GM06990 (cell line): ENCODE measurements at regions not wholly inside any gene's neighbourhood (a gene's known extent, or its start where the extent isn't known, plus 50 kb on each side); places are given as distances from the start of the nearest gene placed in this dataset.
A peak's percentile ranks its signal among the peaks of the same experiment; 100 is the strongest.

Experiments
- DNase-seq: peaks from one replicate; pipeline ENCODE4 v3.0.0-alpha.2; 2011; ENCODE audit not compliant: insufficient read length; ENCODE audit errors: extremely low read depth
- H3K27me3 ChIP-seq: replicated peaks from 2 replicates; pipeline ENCODE4 v1.6.0; 2011; ENCODE audit warnings: low read length; ENCODE audit not compliant: control insufficient read depth, insufficient read depth
- H3K36me3 ChIP-seq: 2 replicates; pipeline ENCODE4 v1.5.1; 2011; ENCODE audit warnings: low read length; ENCODE audit not compliant: control insufficient read depth, insufficient read depth
- H3K4me3 ChIP-seq: replicated peaks from 2 replicates; pipeline ENCODE4 v1.5.1; 2011; ENCODE audit warnings: low read depth, mild to moderate bottlenecking, control low read depth, low read length
- CTCF ChIP-seq: IDR thresholded peaks from 2 replicates; pipeline ENCODE4 v1.5.1; 2011; ENCODE audit warnings: low read length, control low read depth, mild to moderate bottlenecking, inconsistent platforms; ENCODE audit not compliant: insufficient read depth, poor library complexity, severe bottlenecking

- Histone ChIP-seq H3K36me3 (no peaks in the 10 kb centered on the region), H3K27me3 (no peaks in the 10 kb centered on the region), H3K4me3 (no peak overlapping the region)
- no peak for DNase-seq
- TF ChIP-seq CTCF: peak; percentile 17
Observed at GRCh38 chr9:99511723-99512122, 289.6 kb downstream of the SEC61B start.

GRCh38 chr9:99513441-99514112 lies 291.5 kb downstream of the SEC61B start:
- TF ChIP-seq CTCF: no peak
- peak; percentile 64 for DNase-seq
- Histone ChIP-seq H3K36me3 (no peaks in the 10 kb centered on the region), H3K4me3 (no peak overlapping the region), H3K27me3 (no peaks in the 10 kb centered on the region)

- TF ChIP-seq CTCF: peak; percentile 4
- H3K36me3 ChIP-seq: no peaks in the 10 kb centered on the region
- peak; percentile 39 for DNase-seq
- H3K27me3 ChIP-seq: no peaks in the 10 kb centered on the region
- H3K4me3 ChIP-seq: no peak overlapping the region
Observed at GRCh38 chr9:99515093-99515492, 293.0 kb downstream of the SEC61B start.

GRCh38 chr9:99515895-99516656 lies 294.0 kb downstream of the SEC61B start:
- H3K4me3 ChIP-seq: no peak overlapping the region
- no peaks in the 10 kb centered on the region for H3K27me3 ChIP-seq
- DNase-seq: peak; percentile 33
- no peaks in the 10 kb centered on the region for H3K36me3 ChIP-seq
- no peak for TF ChIP-seq CTCF

- TF ChIP-seq CTCF: no peak
- DNase-seq: no peak
- H3K27me3 ChIP-seq: no peaks in the 10 kb centered on the region
- no peaks in the 10 kb centered on the region for H3K36me3 ChIP-seq
- H3K4me3 ChIP-seq: no peak overlapping the region
Observed at GRCh38 chr9:99516657-99517049, 294.6 kb downstream of the SEC61B start.
